GM12878 (cell line): ENCODE measurements at regions not wholly inside any gene's neighbourhood (a gene's known extent, or its start where the extent isn't known, plus 50 kb on each side); places are given as distances from the start of the nearest gene placed in this dataset.

Source experiments
- ATAC-seq: fragments of 200-7000 bp; cut with Tn5 transposase; 3 replicates; pipeline ENCODE4 v1.9.1; 2020; ENCODE audit warnings: mild to moderate bottlenecking, moderate library complexity
- BruUV-seq: library from RNA; stranded (reverse); fragments of 400-500 nt; replicated peaks from 2 replicates; lab custom pipeline; 2021; lab: Mats Ljungman, UMichigan
- CTCF ChIA-PET: fragments of 300-600 bp; sonication (Branson Sonifier 250); formaldehyde crosslinking; extraction: SDS; loops from one replicate; lab custom pipeline; 2021; ENCODE audit warnings: inconsistent platforms; lab: Yijun Ruan, JAX
- POLR2A ChIA-PET: fragments of 350-600 bp; formaldehyde crosslinking; extraction: SDS; loops from one replicate; lab custom pipeline; 2021; ENCODE audit warnings: inconsistent platforms; lab: Charles Lee
- RAD21 ChIA-PET: fragments of 300-600 bp; sonication (Branson Sonifier 250); formaldehyde crosslinking; loops from one replicate; lab custom pipeline; 2023; ENCODE audit warnings: antibody characterized with exemption; ENCODE audit not compliant: unreplicated experiment; lab: Charles Lee
- SMC1A ChIA-PET: fragments of 300-600 bp; sonication (Branson Sonifier 250); formaldehyde crosslinking; loops from one replicate; lab custom pipeline; 2023; ENCODE audit not compliant: unreplicated experiment, uncharacterized antibody; lab: Charles Lee
- DNase-seq: peaks from one replicate; pipeline ENCODE4 v3.0.0-alpha.2; 2011; ENCODE audit warnings: low read depth, low spot score
- FAIRE-seq: peaks from 3 replicates; lab custom pipeline; 2011; peaks lifted over from hg19 to GRCh38; lab: Jason Lieb, UNC
- H2AFZ ChIP-seq: 2 replicates; pipeline ENCODE4 v1.6.0; 2011; ENCODE audit warnings: low read depth, low read length, control low read depth; ENCODE audit not compliant: control insufficient read depth
- H3K27ac ChIP-seq: 2 replicates; pipeline ENCODE4 v1.5.1; 2011; ENCODE audit warnings: control low read depth; ENCODE audit not compliant: control insufficient read depth, insufficient read depth
- H3K27me3 ChIP-seq, 2 experiments: replicated peaks in 1 of 2; 2 replicates each; pipeline versions ENCODE4 v1.6.0 to v1.6.1; 2011; ENCODE audit warnings: low read length in 1 of 2; ENCODE audit not compliant: control insufficient read depth in 2 of 2, insufficient read depth in 2 of 2
- H3K36me3 ChIP-seq, 2 experiments: 2 replicates each; pipeline ENCODE4 v1.5.1; 2011; ENCODE audit warnings: low read length in 1 of 2; ENCODE audit not compliant: control insufficient read depth in 2 of 2, insufficient read depth in 2 of 2
- H3K4me1 ChIP-seq: 2 replicates; pipeline ENCODE4 v1.6.1; 2011; ENCODE audit warnings: mild to moderate bottlenecking, low read length, moderate library complexity, mixed read lengths; ENCODE audit not compliant: control insufficient read depth, insufficient read depth
- H3K4me2 ChIP-seq: 2 replicates; pipeline ENCODE4 v1.6.0; 2011; ENCODE audit warnings: control low read depth; ENCODE audit not compliant: control insufficient read depth, insufficient read depth
- H3K4me3 ChIP-seq: fragments of 200-600 bp; sonication (generic); 2 replicates; pipeline ENCODE4 v1.5.1; 2016
- H3K79me2 ChIP-seq: 2 replicates; pipeline ENCODE4 v1.6.0; 2011; ENCODE audit warnings: low read length; ENCODE audit not compliant: control insufficient read depth, insufficient read depth
- H3K9ac ChIP-seq: 2 replicates; pipeline ENCODE4 v1.8.0; 2011; ENCODE audit warnings: low read length, control low read depth, mixed read lengths; ENCODE audit not compliant: control insufficient read depth, insufficient read depth
- H3K9me3 ChIP-seq: replicated peaks from 3 replicates; pipeline ENCODE4 v1.5.1; 2011; ENCODE audit warnings: mild to moderate bottlenecking, low read length; ENCODE audit not compliant: control insufficient read depth, insufficient read depth
- H4K20me1 ChIP-seq: 2 replicates; pipeline ENCODE4 v1.6.0; 2011; ENCODE audit not compliant: control insufficient read depth, insufficient read depth
- CEBPB ChIP-seq, 2 experiments: fragments of 150-350 bp in 1 of 2; IDR thresholded peaks; 2 replicates each; pipeline ENCODE4 v1.6.1; 2012 to 2014; ENCODE audit warnings: low read depth in 2 of 2, low read length in 2 of 2, borderline replicate concordance in 1 of 2, inconsistent platforms in 1 of 2
- CHD2 ChIP-seq: IDR thresholded peaks from 2 replicates; pipeline ENCODE4 v1.6.1; 2011; ENCODE audit warnings: low read depth, low read length, improper control_type of control experiment, borderline replicate concordance
- MYB ChIP-seq: fragments of 150-350 bp; IDR thresholded peaks from 2 replicates; pipeline ENCODE4 v1.6.1; 2014; ENCODE audit warnings: mild to moderate bottlenecking, low read depth, low read length, borderline replicate concordance
- MYC ChIP-seq: IDR thresholded peaks from 2 replicates; pipeline ENCODE4 v1.6.1; 2011; ENCODE audit warnings: mild to moderate bottlenecking, low read length, moderate library complexity, inconsistent platforms; ENCODE audit not compliant: insufficient read depth, insufficient replicate concordance, insufficient read length, severe bottlenecking
- ZBTB4 ChIP-seq: fragments of 450-650 bp; formaldehyde crosslinking; IDR thresholded peaks from 2 replicates; pipeline ENCODE4 v1.4.0; 2022; ENCODE audit warnings: mild to moderate bottlenecking, moderate library complexity
- WGBS: methylation state at CpG from one replicate; pipeline ENCODE4 v1.1.6; 2016; ENCODE audit warnings: low lambda C conversion rate; ENCODE audit not compliant: insufficient replicate concordance, insufficient coverage; ENCODE audit errors: missing lambda C conversion rate; 5-methylcytosine and 5-hydroxymethylcytosine counted together
- in situ Hi-C: fragments of 300-500 bp; cut with MboI; formaldehyde crosslinking; loops from 9 replicates; pipeline ENCODE4 v1.14.3; 2018; ENCODE audit warnings: mixed read lengths
- intact Hi-C: fragments of 100-400 bp; cut with micrococcal nuclease; formaldehyde crosslinking; loops from one replicate; pipeline ENCODE4 v1.14.2; 2022; ENCODE audit not compliant: unreplicated experiment

- ATAC-seq: no peak
- no TSS peak for BruUV-seq
- Histone ChIP-seq H3K4me2 (no peak overlapping the region), H3K4me1 (no peaks in the 10 kb centered on the region), H3K4me3 (no peak overlapping the region), H3K27ac (no peak overlapping the region), H3K36me3 (no peaks in the 10 kb centered on the region), H2AFZ (no peak overlapping the region), H3K79me2 (no peaks in the 10 kb centered on the region), H3K27me3 (0 out of 4 replicates have a peak, but pooled peaks cover 0 to 2% of the 10 kb centered on the region in 2 experiments), H3K9me3 (no peaks in the 10 kb centered on the region), H4K20me1 (no peaks in the 10 kb centered on the region), H3K9ac (no peak overlapping the region)
- intact Hi-C loops: no loop called here
- RAD21 ChIA-PET: no interaction called here
- TF ChIP-seq CEBPB (IDR thresholded peaks at IDR 0.05; ENCODE audit: borderline replicate concordance in 1 of 2, low read depth in 2 of 2, low read length in 2 of 2): no peak
- no peak for TF ChIP-seq ZBTB4 (CRISPR knock-in tag)
- no peak for TF ChIP-seq MYB
- no peak for TF ChIP-seq MYC
- TF ChIP-seq CHD2: no peak
- CTCF ChIA-PET: no interaction called here
- 27% methylated on average over 10 of the region's 10 CpGs for WGBS
- POLR2A ChIA-PET: no interaction called here
- DNase-seq: no peak
- SMC1A ChIA-PET: no interaction called here
- in situ Hi-C loops: no loop called here
- no peak for FAIRE-seq
These were observed 113.1 kb downstream of the SPATA19 start for GRCh38 chr11:133732109-133732674.
